ENCODE measurements at regions not wholly inside any gene's neighbourhood (a gene's known extent, or its start where the extent isn't known, plus 50 kb on each side); places are given as distances from the start of the nearest gene placed in this dataset.

DNA sequence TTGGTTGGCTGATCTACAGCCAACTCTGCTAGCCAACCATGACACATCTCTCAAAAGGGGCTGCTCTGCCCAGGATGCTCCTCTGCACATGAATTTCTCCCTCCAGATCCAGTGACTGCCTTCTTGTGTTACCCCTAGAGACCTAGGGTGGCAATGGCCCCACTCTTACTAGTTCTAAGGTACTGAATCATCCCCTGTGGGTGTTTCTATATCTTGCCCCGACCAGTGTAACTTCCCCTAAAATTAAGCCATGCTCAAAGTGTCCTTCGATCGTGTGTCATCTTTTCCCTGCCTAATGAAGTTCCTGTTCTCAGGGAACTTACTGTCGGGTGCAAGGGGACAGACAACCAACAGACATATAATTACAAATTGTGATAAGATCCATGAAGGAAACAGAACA lies 113.3 kb downstream of the FAM76B start:
- Histone ChIP-seq H3K27ac (ENCODE audit: insufficient read depth, low read depth, low read length, poor library complexity, severe bottlenecking) (no peak overlapping the region), H3K27me3 (ENCODE audit: control insufficient read depth, insufficient read depth, low read length, poor library complexity, severe bottlenecking) (no peaks in the 10 kb centered on the region), H3K9me3 (ENCODE audit: control insufficient read depth, low read length) (no peaks in the 10 kb centered on the region), H3K4me3 (ENCODE audit: insufficient read depth, low read depth, low read length) (no peak overlapping the region), H3K36me3 (ENCODE audit: control insufficient read depth, insufficient read depth, low read length) (no peaks in the 10 kb centered on the region), H3K4me1 (ENCODE audit: control insufficient read depth, insufficient read depth, low read length) (peaks cover 13% of the 10 kb centered on the region)
- 94 to 98% methylated on average over 3 to 4 of the region's 4 CpGs for WGBS, 2 experiments

- WGBS, 2 experiments = 98 to 100% methylated on average over 1 of the region's 2 CpGs
- no peaks in the 10 kb centered on the region for H3K36me3 ChIP-seq (ENCODE audit: control insufficient read depth, insufficient read depth, low read length)
- no peaks in the 10 kb centered on the region for H3K27me3 ChIP-seq (ENCODE audit: control insufficient read depth, insufficient read depth, low read length, poor library complexity, severe bottlenecking)
- peaks cover 13% of the 10 kb centered on the region for H3K4me1 ChIP-seq (ENCODE audit: control insufficient read depth, insufficient read depth, low read length)
- H3K9me3 ChIP-seq (ENCODE audit: control insufficient read depth, low read length) = no peaks in the 10 kb centered on the region
- H3K27ac ChIP-seq (ENCODE audit: insufficient read depth, low read depth, low read length, poor library complexity, severe bottlenecking) = no peak overlapping the region
- H3K4me3 ChIP-seq (ENCODE audit: insufficient read depth, low read depth, low read length) = no peak overlapping the region
Measured at GRCh38 chr11:95675585-95675984, 114.0 kb downstream of the FAM76B start.

- WGBS, 2 experiments = 75 to 78% methylated on average over 3 to 4 of the region's 4 CpGs
- H3K4me1 ChIP-seq (ENCODE audit: control insufficient read depth, insufficient read depth, low read length) = peaks cover 13% of the 10 kb centered on the region
- H3K27me3 ChIP-seq (ENCODE audit: control insufficient read depth, insufficient read depth, low read length, poor library complexity, severe bottlenecking) = no peaks in the 10 kb centered on the region
- no peaks in the 10 kb centered on the region for H3K36me3 ChIP-seq (ENCODE audit: control insufficient read depth, insufficient read depth, low read length)
- no peaks in the 10 kb centered on the region for H3K9me3 ChIP-seq (ENCODE audit: control insufficient read depth, low read length)
- no peak overlapping the region for H3K4me3 ChIP-seq (ENCODE audit: insufficient read depth, low read depth, low read length)
- H3K27ac ChIP-seq (ENCODE audit: insufficient read depth, low read depth, low read length, poor library complexity, severe bottlenecking) = no peak overlapping the region
Measured at GRCh38 chr11:95674657-95675358, 114.8 kb downstream of the FAM76B start.

DNA sequence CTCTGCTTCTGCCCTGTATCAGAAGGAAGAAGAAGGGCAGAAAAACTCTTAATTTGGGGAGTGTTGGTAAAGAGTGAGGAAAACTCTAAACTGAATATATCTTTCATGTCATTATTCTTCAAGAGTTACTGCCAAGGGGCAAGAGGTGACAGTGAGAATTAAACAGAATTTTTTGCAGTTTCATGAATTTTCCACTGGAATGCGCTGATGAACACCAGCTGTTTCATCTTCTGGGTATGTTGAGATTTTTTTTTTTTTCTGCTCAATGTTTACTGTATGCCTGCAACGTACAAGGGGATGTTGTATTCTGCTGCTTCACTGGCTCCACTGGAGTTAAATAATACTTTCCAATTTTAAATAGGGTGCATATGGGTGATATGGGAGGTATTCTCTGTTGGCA lies 117.8 kb downstream of the FAM76B start:
- 0 to 50% methylated on average over 1 to 2 of the region's 2 CpGs for WGBS, 2 experiments
- no peak overlapping the region for H3K27ac ChIP-seq (ENCODE audit: insufficient read depth, low read depth, low read length, poor library complexity, severe bottlenecking)
- H3K9me3 ChIP-seq (ENCODE audit: control insufficient read depth, low read length) = no peaks in the 10 kb centered on the region
- no peak overlapping the region for H3K4me3 ChIP-seq (ENCODE audit: insufficient read depth, low read depth, low read length)
- H3K27me3 ChIP-seq (ENCODE audit: control insufficient read depth, insufficient read depth, low read length, poor library complexity, severe bottlenecking) = no peaks in the 10 kb centered on the region
- H3K4me1 ChIP-seq (ENCODE audit: control insufficient read depth, insufficient read depth, low read length) = peaks cover 13% of the 10 kb centered on the region
- no peaks in the 10 kb centered on the region for H3K36me3 ChIP-seq (ENCODE audit: control insufficient read depth, insufficient read depth, low read length)

DNA sequence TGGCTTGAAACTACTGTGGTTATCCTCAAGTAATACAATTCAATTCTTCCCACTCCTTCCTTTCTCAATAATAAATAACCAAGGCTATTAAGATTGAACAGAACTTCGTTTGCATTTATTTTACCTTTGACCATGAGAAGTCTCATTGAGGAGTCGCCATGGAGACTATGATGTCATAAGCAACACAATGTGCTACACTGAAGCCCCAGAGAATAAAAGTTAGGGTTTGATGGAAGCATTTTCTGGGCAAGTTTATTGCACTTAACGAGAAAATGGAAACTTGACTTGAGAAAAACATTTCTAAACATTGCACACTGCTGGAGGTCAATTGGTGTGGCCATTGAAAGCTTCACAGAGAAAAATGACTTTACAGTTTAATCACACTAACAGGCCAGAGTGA lies 121.5 kb downstream of the FAM76B start:
- 90 to 94% methylated on average over 3 of the region's 3 CpGs for WGBS, 2 experiments
- Histone ChIP-seq H3K36me3 (ENCODE audit: control insufficient read depth, insufficient read depth, low read length) (no peaks in the 10 kb centered on the region), H3K27ac (ENCODE audit: insufficient read depth, low read depth, low read length, poor library complexity, severe bottlenecking) (no peak overlapping the region), H3K27me3 (ENCODE audit: control insufficient read depth, insufficient read depth, low read length, poor library complexity, severe bottlenecking) (no peaks in the 10 kb centered on the region), H3K4me1 (ENCODE audit: control insufficient read depth, insufficient read depth, low read length) (no peaks in the 10 kb centered on the region), H3K4me3 (ENCODE audit: insufficient read depth, low read depth, low read length) (no peak overlapping the region), H3K9me3 (ENCODE audit: control insufficient read depth, low read length) (no peaks in the 10 kb centered on the region)

- H3K27me3 ChIP-seq (ENCODE audit: control insufficient read depth, insufficient read depth, low read length, poor library complexity, severe bottlenecking) = no peaks in the 10 kb centered on the region
- no CpG with 5 or more reads among the region's 2 CpGs for WGBS, 2 experiments
- H3K36me3 ChIP-seq (ENCODE audit: control insufficient read depth, insufficient read depth, low read length) = no peaks in the 10 kb centered on the region
- H3K27ac ChIP-seq (ENCODE audit: insufficient read depth, low read depth, low read length, poor library complexity, severe bottlenecking) = no peak overlapping the region
- no peak overlapping the region for H3K4me3 ChIP-seq (ENCODE audit: insufficient read depth, low read depth, low read length)
- no peaks in the 10 kb centered on the region for H3K4me1 ChIP-seq (ENCODE audit: control insufficient read depth, insufficient read depth, low read length)
- no peaks in the 10 kb centered on the region for H3K9me3 ChIP-seq (ENCODE audit: control insufficient read depth, low read length)
Measured at GRCh38 chr11:95661162-95661561, 128.4 kb downstream of the FAM76B start.

DNA sequence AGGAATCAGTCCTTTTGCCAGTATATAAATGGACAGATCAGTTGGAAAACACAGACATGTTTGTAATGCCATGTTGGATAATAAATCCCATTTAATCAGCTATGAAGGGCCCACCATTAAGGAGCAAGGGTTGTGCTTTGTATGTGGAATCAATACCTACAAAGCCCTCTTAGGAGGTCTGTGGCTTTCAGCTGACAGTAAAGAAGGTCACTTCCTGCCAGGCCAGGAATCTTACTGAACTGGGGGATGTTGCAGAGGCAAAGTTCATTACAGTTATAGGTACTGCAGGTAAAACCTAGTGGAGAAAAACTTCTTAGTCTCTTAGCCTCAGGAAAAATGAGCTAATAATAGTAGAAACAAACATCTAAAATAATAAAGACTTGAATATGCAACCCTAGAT lies 129.5 kb downstream of the FAM76B start:
- no peak overlapping the region for H3K4me3 ChIP-seq (ENCODE audit: insufficient read depth, low read depth, low read length)
- H3K27ac ChIP-seq (ENCODE audit: insufficient read depth, low read depth, low read length, poor library complexity, severe bottlenecking) = no peak overlapping the region
- H3K27me3 ChIP-seq (ENCODE audit: control insufficient read depth, insufficient read depth, low read length, poor library complexity, severe bottlenecking) = no peaks in the 10 kb centered on the region
- H3K36me3 ChIP-seq (ENCODE audit: control insufficient read depth, insufficient read depth, low read length) = no peaks in the 10 kb centered on the region
- no peaks in the 10 kb centered on the region for H3K4me1 ChIP-seq (ENCODE audit: control insufficient read depth, insufficient read depth, low read length)
- no peaks in the 10 kb centered on the region for H3K9me3 ChIP-seq (ENCODE audit: control insufficient read depth, low read length)

- Histone ChIP-seq H3K4me3 (ENCODE audit: insufficient read depth, low read depth, low read length) (no peak overlapping the region), H3K27me3 (ENCODE audit: control insufficient read depth, insufficient read depth, low read length, poor library complexity, severe bottlenecking) (no peaks in the 10 kb centered on the region), H3K9me3 (ENCODE audit: control insufficient read depth, low read length) (no peaks in the 10 kb centered on the region), H3K27ac (ENCODE audit: insufficient read depth, low read depth, low read length, poor library complexity, severe bottlenecking) (no peak overlapping the region), H3K4me1 (ENCODE audit: control insufficient read depth, insufficient read depth, low read length) (no peaks in the 10 kb centered on the region), H3K36me3 (ENCODE audit: control insufficient read depth, insufficient read depth, low read length) (no peaks in the 10 kb centered on the region)
- 95 to 100% methylated on average over 1 of the region's 1 CpG for WGBS, 2 experiments
Measured at GRCh38 chr11:95659088-95659487, 130.5 kb downstream of the FAM76B start.

- Histone ChIP-seq H3K36me3 (ENCODE audit: control insufficient read depth, insufficient read depth, low read length) (no peaks in the 10 kb centered on the region), H3K27me3 (ENCODE audit: control insufficient read depth, insufficient read depth, low read length, poor library complexity, severe bottlenecking) (no peaks in the 10 kb centered on the region), H3K27ac (ENCODE audit: insufficient read depth, low read depth, low read length, poor library complexity, severe bottlenecking) (no peak overlapping the region), H3K4me3 (ENCODE audit: insufficient read depth, low read depth, low read length) (no peak overlapping the region), H3K4me1 (ENCODE audit: control insufficient read depth, insufficient read depth, low read length) (peaks cover 3% of the 10 kb centered on the region), H3K9me3 (ENCODE audit: control insufficient read depth, low read length) (no peaks in the 10 kb centered on the region)
- 77 to 96% methylated on average over 1 of the region's 1 CpG for WGBS, 2 experiments
Measured at GRCh38 chr11:95655536-95655935, 134.0 kb downstream of the FAM76B start.

DNA sequence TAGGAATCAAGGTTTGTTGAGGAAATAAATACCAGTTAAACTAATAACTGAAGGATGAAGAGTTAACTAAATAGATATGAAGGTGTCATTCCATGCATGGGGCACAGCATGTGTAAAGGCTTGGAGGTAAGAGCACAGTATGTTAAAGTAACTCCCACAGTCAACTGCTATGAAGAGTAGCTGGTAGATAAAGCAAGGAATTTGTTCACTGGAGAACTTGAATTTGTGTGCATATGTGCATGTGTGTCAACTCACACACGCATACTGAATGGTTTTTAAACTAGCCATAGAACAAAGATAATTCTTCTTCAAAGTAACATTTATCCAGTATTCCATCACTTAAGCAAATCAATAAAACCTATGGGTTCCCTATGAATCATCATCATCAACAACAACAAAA lies 135.9 kb downstream of the FAM76B start:
- no peaks in the 10 kb centered on the region for H3K9me3 ChIP-seq (ENCODE audit: control insufficient read depth, low read length)
- H3K36me3 ChIP-seq (ENCODE audit: control insufficient read depth, insufficient read depth, low read length) = no peaks in the 10 kb centered on the region
- no peak overlapping the region for H3K27ac ChIP-seq (ENCODE audit: insufficient read depth, low read depth, low read length, poor library complexity, severe bottlenecking)
- no peaks in the 10 kb centered on the region for H3K27me3 ChIP-seq (ENCODE audit: control insufficient read depth, insufficient read depth, low read length, poor library complexity, severe bottlenecking)
- peaks cover 7% of the 10 kb centered on the region for H3K4me1 ChIP-seq (ENCODE audit: control insufficient read depth, insufficient read depth, low read length)
- 93 to 100% methylated on average over 1 of the region's 1 CpG for WGBS, 2 experiments
- no peak overlapping the region for H3K4me3 ChIP-seq (ENCODE audit: insufficient read depth, low read depth, low read length)

- Histone ChIP-seq H3K27me3 (ENCODE audit: control insufficient read depth, insufficient read depth, low read length, poor library complexity, severe bottlenecking) (no peaks in the 10 kb centered on the region), H3K36me3 (ENCODE audit: control insufficient read depth, insufficient read depth, low read length) (no peaks in the 10 kb centered on the region), H3K4me3 (ENCODE audit: insufficient read depth, low read depth, low read length) (no peak overlapping the region), H3K4me1 (ENCODE audit: control insufficient read depth, insufficient read depth, low read length) (peaks cover 7% of the 10 kb centered on the region), H3K27ac (ENCODE audit: insufficient read depth, low read depth, low read length, poor library complexity, severe bottlenecking) (no peak overlapping the region), H3K9me3 (ENCODE audit: control insufficient read depth, low read length) (no peaks in the 10 kb centered on the region)
- WGBS, 2 experiments = 97% methylated on average over 3 to 5 of the region's 5 CpGs
Measured at GRCh38 chr11:95653099-95653498, 136.5 kb downstream of the FAM76B start.
